OCI-LY3 (cell line): ENCODE measurements at regions not wholly inside any gene's neighbourhood (a gene's known extent, or its start where the extent isn't known, plus 50 kb on each side); places are given as distances from the start of the nearest gene placed in this dataset.

Source experiments
- H2AFZ ChIP-seq: fragments of 200-600, 300-600 bp; shearing (Covaris generic); 2 replicates; pipeline ENCODE4 v1.6.0; 2014; ENCODE audit warnings: antibody characterized with exemption, low read depth, low read length
- H3K27ac ChIP-seq: fragments of 200-600, 300-600 bp; sonication (generic); 2 replicates; pipeline ENCODE4 v1.5.1; 2014; ENCODE audit warnings: mild to moderate bottlenecking, low read length, moderate library complexity, mixed read lengths
- H3K27me3 ChIP-seq: fragments of 200-600, 300-600 bp; sonication (generic); 2 replicates; pipeline ENCODE4 v1.6.1; 2014; ENCODE audit warnings: low read depth, low read length, mixed read lengths
- H3K36me3 ChIP-seq: fragments of 200-600, 300-600 bp; sonication (generic); replicated peaks from 2 replicates; pipeline ENCODE3; 2014; ENCODE audit warnings: low read depth, low read length, mixed read lengths
- H3K4me1 ChIP-seq: fragments of 300-600, 200-600 bp; sonication (generic); 2 replicates; pipeline ENCODE4 v1.6.1; 2014; ENCODE audit warnings: low read length, mixed read lengths
- H3K4me2 ChIP-seq: fragments of 200-600, 300-600 bp; sonication (generic); 2 replicates; pipeline ENCODE4 v1.6.1; 2014; ENCODE audit warnings: low read length, mixed read lengths
- H3K4me3 ChIP-seq: fragments of 300-600, 200-600 bp; sonication (generic); 2 replicates; pipeline ENCODE4 v1.5.1; 2014; ENCODE audit warnings: antibody characterized with exemption, mild to moderate bottlenecking, low read length, moderate library complexity
- H3K79me2 ChIP-seq: fragments of 300-600, 200-600 bp; shearing (Covaris generic); 2 replicates; pipeline ENCODE4 v1.6.1; 2014; ENCODE audit warnings: mild to moderate bottlenecking, low read length, mixed read lengths
- H3K9ac ChIP-seq: fragments of 300-600, 200-600 bp; shearing (Covaris generic); 2 replicates; pipeline ENCODE4 v1.6.0; 2014; ENCODE audit warnings: mild to moderate bottlenecking, low read length, moderate library complexity
- H3K9me3 ChIP-seq: fragments of 200-600, 300-600 bp; shearing (Covaris generic); 2 replicates; pipeline ENCODE4 v1.6.1; 2014; ENCODE audit warnings: low read length, mixed read lengths; ENCODE audit not compliant: insufficient read depth
- H4K20me1 ChIP-seq: fragments of 200-600, 300-600 bp; sonication (generic); 2 replicates; pipeline ENCODE4 v1.6.1; 2016; ENCODE audit warnings: low read length, mixed read lengths; ENCODE audit not compliant: insufficient read depth
- CTCF ChIP-seq: fragments of 200-600, 300-600 bp; sonication (generic); IDR thresholded peaks from 2 replicates; pipeline ENCODE4 v1.5.1; 2014; ENCODE audit warnings: antibody characterized with exemption, low read length, low read depth
- EZH2phosphoT487 ChIP-seq: fragments of 200-600 bp; shearing (Covaris generic); IDR thresholded peaks from 2 replicates; pipeline ENCODE4 v1.6.1; 2018; ENCODE audit warnings: antibody characterized with exemption, mixed run types, low read depth

- no peaks in the 10 kb centered on the region for H3K4me1 ChIP-seq
- TF ChIP-seq CTCF: no peak
- TF ChIP-seq EZH2phosphoT487: no peak
- no peaks in the 10 kb centered on the region for H4K20me1 ChIP-seq
- H3K36me3 ChIP-seq: no peaks in the 10 kb centered on the region
- no peaks in the 10 kb centered on the region for H3K79me2 ChIP-seq
- H3K27ac ChIP-seq: no peak overlapping the region
- H3K27me3 ChIP-seq: peaks cover 70% of the 10 kb centered on the region
- H3K9ac ChIP-seq: no peak overlapping the region
- H3K9me3 ChIP-seq: no peaks in the 10 kb centered on the region
- H2AFZ ChIP-seq: no peak overlapping the region
- no peak overlapping the region for H3K4me3 ChIP-seq
- no peak overlapping the region for H3K4me2 ChIP-seq
Observed at GRCh38 chr15:69606921-69607500, 154.4 kb downstream of the RPLP1 start.

- Histone ChIP-seq H3K27ac (no peak overlapping the region), H3K9me3 (no peaks in the 10 kb centered on the region), H3K4me2 (no peak overlapping the region), H3K9ac (no peak overlapping the region), H3K4me1 (no peaks in the 10 kb centered on the region), H3K27me3 (peaks cover 67% of the 10 kb centered on the region), H4K20me1 (no peaks in the 10 kb centered on the region), H3K79me2 (no peaks in the 10 kb centered on the region), H3K36me3 (no peaks in the 10 kb centered on the region), H2AFZ (no peak overlapping the region), H3K4me3 (no peak overlapping the region)
- TF ChIP-seq EZH2phosphoT487 (no peak), CTCF (no peak)
Observed at GRCh38 chr15:69608661-69609060, 156.0 kb downstream of the RPLP1 start.

- H3K27ac ChIP-seq: no peak overlapping the region
- H3K9me3 ChIP-seq: no peaks in the 10 kb centered on the region
- no peaks in the 10 kb centered on the region for H3K4me1 ChIP-seq
- H2AFZ ChIP-seq: no peak overlapping the region
- no peaks in the 10 kb centered on the region for H3K79me2 ChIP-seq
- H4K20me1 ChIP-seq: no peaks in the 10 kb centered on the region
- no peak overlapping the region for H3K4me3 ChIP-seq
- H3K9ac ChIP-seq: no peak overlapping the region
- TF ChIP-seq EZH2phosphoT487 (no peak), CTCF (no peak)
- peaks cover 65% of the 10 kb centered on the region for H3K27me3 ChIP-seq
- no peak overlapping the region for H3K4me2 ChIP-seq
- H3K36me3 ChIP-seq: no peaks in the 10 kb centered on the region
Observed at GRCh38 chr15:69609176-69609575, 156.6 kb downstream of the RPLP1 start.

- Histone ChIP-seq H3K9ac (no peak overlapping the region), H3K79me2 (no peaks in the 10 kb centered on the region), H3K36me3 (no peaks in the 10 kb centered on the region), H3K27ac (no peak overlapping the region), H3K9me3 (no peaks in the 10 kb centered on the region), H3K4me1 (no peaks in the 10 kb centered on the region), H3K27me3 (peaks cover 66% of the 10 kb centered on the region), H3K4me3 (no peak overlapping the region), H4K20me1 (no peaks in the 10 kb centered on the region), H3K4me2 (no peak overlapping the region), H2AFZ (no peak overlapping the region)
- TF ChIP-seq CTCF (no peak), EZH2phosphoT487 (no peak)
Observed at GRCh38 chr15:69609776-69610175, 157.2 kb downstream of the RPLP1 start.
